HCT116 (cell line): ENCODE measurements at regions not wholly inside any gene's neighbourhood (a gene's known extent, or its start where the extent isn't known, plus 50 kb on each side); places are given as distances from the start of the nearest gene placed in this dataset.

Experiments used
- ATAC-seq: fragments of 200-7000 bp; cut with Tn5 transposase; 2 replicates; pipeline ENCODE4 v1.9.1; 2020; ENCODE audit warnings: mild to moderate bottlenecking, moderate library complexity
- BruUV-seq: library from RNA; stranded (reverse); fragments of 400-500 nt; replicated peaks from 2 replicates; lab custom pipeline; 2021; lab: Mats Ljungman, UMichigan
- CTCF ChIA-PET: fragments of 300-600 bp; sonication (Branson Sonifier 250); formaldehyde crosslinking; loops from one replicate; lab custom pipeline; 2021; ENCODE audit warnings: antibody characterized with exemption; lab: Charles Lee
- POLR2A ChIA-PET: fragments of 300-600, 350-600 bp; sonication (Branson Sonifier 250); formaldehyde crosslinking; loops from one replicate; lab custom pipeline; 2021; ENCODE audit warnings: antibody characterized with exemption; lab: Charles Lee
- RAD21 ChIA-PET, 2 experiments: fragments of 300-600 bp; sonication (Branson Sonifier 250); formaldehyde crosslinking; loops; one replicate each; lab custom pipeline; 2023; ENCODE audit warnings: low total read pairs in 2 of 2; ENCODE audit not compliant: uncharacterized antibody in 2 of 2, unreplicated experiment in 2 of 2, low non-redundant PET in 1 of 2; lab: Charles Lee
- DNase-seq: peaks from one replicate; pipeline ENCODE4 v3.0.0-alpha.2; 2010; ENCODE audit warnings: low read depth, low spot score
- H2AFZ ChIP-seq: fragments of 200-600 bp; shearing (Covaris generic), sonication (generic); 2 replicates; pipeline ENCODE4 v1.6.1; 2017; ENCODE audit warnings: low read depth, mixed run types, mixed read lengths, antibody characterized with exemption, low read length; ENCODE audit not compliant: poor library complexity, severe bottlenecking
- H3K27ac ChIP-seq: 2 replicates; pipeline ENCODE4 v1.5.1; 2012; ENCODE audit warnings: low read depth, low read length
- H3K27me3 ChIP-seq: fragments of 200-600 bp; sonication (generic); 2 replicates; pipeline ENCODE4 v1.6.1; 2016; ENCODE audit warnings: mixed run types, low read length, mixed read lengths; ENCODE audit not compliant: insufficient read depth
- H3K36me3 ChIP-seq, 2 experiments: fragments of 200-500 bp in 1 of 2; fragments of 200-600 bp in 1 of 2; sonication (Bioruptor generic) in 1 of 2; sonication (generic) in 1 of 2; 2 replicates each; pipeline versions ENCODE4 v1.5.1 to v1.6.1; 2014 to 2016; ENCODE audit warnings: low read length in 2 of 2, inconsistent platforms in 1 of 2, mixed read lengths in 1 of 2, mixed run types in 1 of 2; ENCODE audit not compliant: insufficient read depth in 2 of 2, control insufficient read depth in 1 of 2
- H3K4me1 ChIP-seq, 2 experiments: fragments of 200-600 bp in 1 of 2; sonication (generic) in 1 of 2; 2 replicates each; pipeline versions ENCODE4 v1.5.1 to v1.6.1; 2012 to 2017; ENCODE audit warnings: low read length in 2 of 2, inconsistent platforms in 1 of 2, mild to moderate bottlenecking in 1 of 2, mixed read lengths in 1 of 2, mixed run types in 1 of 2, moderate library complexity in 1 of 2; ENCODE audit not compliant: insufficient read depth in 2 of 2, control insufficient read depth in 1 of 2
- H3K4me2 ChIP-seq: fragments of 200-600 bp; sonication (generic); 2 replicates; pipeline ENCODE4 v1.6.1; 2017; ENCODE audit warnings: mixed run types, low read length, mixed read lengths
- H3K4me3 ChIP-seq, 2 experiments: fragments of 200-600 bp in 1 of 2; sonication (generic) in 1 of 2; replicated peaks in 1 of 2; 2 replicates each; pipeline ENCODE4 v1.5.1; 2011 to 2016; ENCODE audit warnings: low read length in 2 of 2, control low read depth in 1 of 2, low read depth in 1 of 2, mild to moderate bottlenecking in 1 of 2, mixed read lengths in 1 of 2, mixed run types in 1 of 2
- H3K79me2 ChIP-seq: fragments of 200-600 bp; sonication (generic); 2 replicates; pipeline ENCODE4 v1.6.1; 2017; ENCODE audit warnings: mild to moderate bottlenecking, mixed run types, low read length, moderate library complexity, mixed read lengths; ENCODE audit not compliant: insufficient read depth
- H3K9ac ChIP-seq: fragments of 200-600 bp; sonication (generic); 2 replicates; pipeline ENCODE4 v1.6.1; 2016; ENCODE audit warnings: low read length, mixed read lengths
- H3K9me2 ChIP-seq: fragments of 200-600 bp; sonication (generic), shearing (Covaris generic); 2 replicates; pipeline ENCODE4 v1.6.1; 2017; ENCODE audit warnings: mixed run types, mild to moderate bottlenecking, moderate library complexity; ENCODE audit not compliant: insufficient read depth
- H3K9me3 ChIP-seq, 2 experiments: fragments of 200-500 bp in 1 of 2; fragments of 200-600 bp in 1 of 2; sonication (Bioruptor generic) in 1 of 2; sonication (generic) in 1 of 2; 2 replicates each; pipeline ENCODE4 v1.6.1; 2014 to 2017; ENCODE audit warnings: low read length in 2 of 2, mixed read lengths in 2 of 2, inconsistent platforms in 1 of 2, low read depth in 1 of 2, mild to moderate bottlenecking in 1 of 2, mixed run types in 1 of 2, moderate library complexity in 1 of 2; ENCODE audit not compliant: control insufficient read depth in 1 of 2, insufficient read depth in 1 of 2
- H4K20me1 ChIP-seq: fragments of 200-600 bp; sonication (generic), shearing (Covaris generic); 2 replicates; pipeline ENCODE4 v1.6.1; 2017; ENCODE audit warnings: mixed run types, mild to moderate bottlenecking, moderate library complexity; ENCODE audit not compliant: insufficient read depth
- ATF3 ChIP-seq: IDR thresholded peaks from 2 replicates; pipeline ENCODE4 v1.6.1; 2012
- CEBPB ChIP-seq: IDR thresholded peaks from 2 replicates; pipeline ENCODE4 v1.6.1; 2012; ENCODE audit warnings: low read depth
- CTCF ChIP-seq, 3 experiments: fragments of 200-600 bp in 1 of 3; sonication (generic) in 1 of 3; IDR thresholded peaks in 2 of 3; conservative IDR thresholded peaks in 1 of 3; 2 replicates each; pipeline ENCODE4 v1.5.1; 2012 to 2017; ENCODE audit warnings: low read depth in 2 of 3, low read length in 2 of 3, antibody characterized with exemption in 1 of 3, borderline replicate concordance in 1 of 3, control low read depth in 1 of 3, mild to moderate bottlenecking in 1 of 3, mixed read lengths in 1 of 3, mixed run types in 1 of 3, moderate library complexity in 1 of 3; ENCODE audit not compliant: insufficient read depth in 1 of 3
- EGR1 ChIP-seq: IDR thresholded peaks from 2 replicates; pipeline ENCODE4 v1.6.1; 2012; ENCODE audit warnings: low read depth
- EZH2 ChIP-seq: fragments of 200-600 bp; sonication (generic); IDR thresholded peaks from 2 replicates; pipeline ENCODE4 v1.6.1; 2017; ENCODE audit warnings: antibody characterized with exemption, mixed run types
- EZH2phosphoT487 ChIP-seq: fragments of 200-600 bp; IDR thresholded peaks from 2 replicates; pipeline ENCODE4 v1.6.1; 2018; ENCODE audit warnings: antibody characterized with exemption, borderline replicate concordance
- JUND ChIP-seq: IDR thresholded peaks from 2 replicates; pipeline ENCODE4 v1.6.1; 2012
- MAX ChIP-seq: IDR thresholded peaks from 2 replicates; pipeline ENCODE4 v1.6.1; 2012
- REST ChIP-seq: IDR thresholded peaks from 2 replicates; pipeline ENCODE4 v1.6.1; 2012; ENCODE audit warnings: low read depth
- SIN3A ChIP-seq: IDR thresholded peaks from 2 replicates; pipeline ENCODE4 v1.6.1; 2012; ENCODE audit warnings: low read depth
- SP1 ChIP-seq: IDR thresholded peaks from 2 replicates; pipeline ENCODE4 v1.6.1; 2012; ENCODE audit warnings: low read depth
- intact Hi-C: fragments of 100-400 bp; cut with micrococcal nuclease; formaldehyde crosslinking; loops from 2 replicates; pipeline ENCODE4 v1.10.0; 2022

GRCh38 chr3:166836836-166837235 lies 543.3 kb downstream of the ZBBX start:
- intact Hi-C loops, result loop anchor here (5.0 kb wide), 1 partner anchor 515 kb away; no protein-coding TSS in a partner anchor
- BruUV-seq, result no TSS peak
- H2AFZ ChIP-seq, result no peak overlapping the region
- POLR2A ChIA-PET, result no interaction called here
- H3K79me2 ChIP-seq, result no peaks in the 10 kb centered on the region
- no peaks in the 10 kb centered on the region for H4K20me1 ChIP-seq
- no peak for TF ChIP-seq SIN3A
- no peak for TF ChIP-seq SP1
- TF ChIP-seq CEBPB, result no peak
- no peak for TF ChIP-seq MAX
- TF ChIP-seq REST, result no peak
- TF ChIP-seq EZH2, result no peak
- no peak for TF ChIP-seq ATF3
- TF ChIP-seq EZH2phosphoT487, result no peak
- no peak for TF ChIP-seq JUND
- no peak for TF ChIP-seq EGR1
- no peak for TF ChIP-seq CTCF (IDR thresholded peaks at IDR 0.05 in 2 of 3, conservative IDR thresholded peaks at IDR 0.05 in 1 of 3; ENCODE audit: borderline replicate concordance in 1 of 3, insufficient read depth in 1 of 3, low read depth in 2 of 3, low read length in 2 of 3)
- H3K9ac ChIP-seq, result no peak overlapping the region
- DNase-seq, result no peak
- H3K4me3 ChIP-seq, result no peak overlapping the region
- CTCF ChIA-PET, result interaction anchor here (1.0 to 2.4 kb wide), 7 partner anchors 16 to 1557 kb away, joined by 3 to 16 read pairs (median 5); no protein-coding TSS in a partner anchor
- H3K4me2 ChIP-seq, result no peak overlapping the region
- RAD21 ChIA-PET, result no interaction called here
- H3K9me2 ChIP-seq, result no peaks in the 10 kb centered on the region; the same call in 1 of the 2 replicates
- H3K27ac ChIP-seq, result no peak overlapping the region
- no peaks in the 10 kb centered on the region for H3K27me3 ChIP-seq
- no peaks in the 10 kb centered on the region for H3K4me1 ChIP-seq
- no peaks in the 10 kb centered on the region for H3K36me3 ChIP-seq
- H3K9me3 ChIP-seq, result no peaks in the 10 kb centered on the region
- ATAC-seq, result no peak
